GM12874 (cell line): ENCODE measurements at regions not wholly inside any gene's neighbourhood (a gene's known extent, or its start where the extent isn't known, plus 50 kb on each side); places are given as distances from the start of the nearest gene placed in this dataset.

Experiments
- TF ChIP-seq, protein P1 (sequence below): IDR thresholded peaks from 2 replicates; pipeline ENCODE4 v1.5.1; 2011; ENCODE audit warnings: low read depth, mild to moderate bottlenecking, control low read depth, low read length, moderate library complexity; ENCODE audit not compliant: insufficient read depth

- TF ChIP-seq, protein P1, sequence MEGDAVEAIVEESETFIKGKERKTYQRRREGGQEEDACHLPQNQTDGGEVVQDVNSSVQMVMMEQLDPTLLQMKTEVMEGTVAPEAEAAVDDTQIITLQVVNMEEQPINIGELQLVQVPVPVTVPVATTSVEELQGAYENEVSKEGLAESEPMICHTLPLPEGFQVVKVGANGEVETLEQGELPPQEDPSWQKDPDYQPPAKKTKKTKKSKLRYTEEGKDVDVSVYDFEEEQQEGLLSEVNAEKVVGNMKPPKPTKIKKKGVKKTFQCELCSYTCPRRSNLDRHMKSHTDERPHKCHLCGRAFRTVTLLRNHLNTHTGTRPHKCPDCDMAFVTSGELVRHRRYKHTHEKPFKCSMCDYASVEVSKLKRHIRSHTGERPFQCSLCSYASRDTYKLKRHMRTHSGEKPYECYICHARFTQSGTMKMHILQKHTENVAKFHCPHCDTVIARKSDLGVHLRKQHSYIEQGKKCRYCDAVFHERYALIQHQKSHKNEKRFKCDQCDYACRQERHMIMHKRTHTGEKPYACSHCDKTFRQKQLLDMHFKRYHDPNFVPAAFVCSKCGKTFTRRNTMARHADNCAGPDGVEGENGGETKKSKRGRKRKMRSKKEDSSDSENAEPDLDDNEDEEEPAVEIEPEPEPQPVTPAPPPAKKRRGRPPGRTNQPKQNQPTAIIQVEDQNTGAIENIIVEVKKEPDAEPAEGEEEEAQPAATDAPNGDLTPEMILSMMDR = no peak
These were observed 113.0 kb upstream of the PTPRG start for GRCh38 chr3:61448378-61448777.

GRCh38 chr3:61449327-61450040, 111.9 kb upstream of the PTPRG start:
- TF ChIP-seq, protein P1 = no peak

- TF ChIP-seq, protein P1 = no peak
These were observed 110.5 kb upstream of the PTPRG start for GRCh38 chr3:61450866-61451265.

DNA sequence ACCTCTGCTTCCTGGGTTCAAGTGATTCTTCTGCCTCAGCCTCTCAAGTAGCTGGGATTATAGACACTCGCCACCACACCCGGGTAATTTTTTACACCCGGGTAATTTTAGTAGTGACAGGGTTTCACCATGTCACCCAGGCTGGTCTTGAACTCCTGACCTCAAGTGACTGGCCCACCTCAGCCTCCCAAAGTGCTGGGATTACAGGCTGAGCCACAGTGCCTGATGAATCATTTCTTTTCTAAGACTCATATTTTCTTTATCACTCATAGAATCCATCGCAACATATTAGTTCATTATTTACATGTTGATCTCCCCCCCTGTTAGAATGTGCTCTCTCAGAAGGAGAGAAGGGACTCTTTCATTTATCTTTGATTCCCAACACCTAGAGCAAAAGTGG, 109.5 kb upstream of the PTPRG start:
- TF ChIP-seq, protein P1 = no peak

DNA sequence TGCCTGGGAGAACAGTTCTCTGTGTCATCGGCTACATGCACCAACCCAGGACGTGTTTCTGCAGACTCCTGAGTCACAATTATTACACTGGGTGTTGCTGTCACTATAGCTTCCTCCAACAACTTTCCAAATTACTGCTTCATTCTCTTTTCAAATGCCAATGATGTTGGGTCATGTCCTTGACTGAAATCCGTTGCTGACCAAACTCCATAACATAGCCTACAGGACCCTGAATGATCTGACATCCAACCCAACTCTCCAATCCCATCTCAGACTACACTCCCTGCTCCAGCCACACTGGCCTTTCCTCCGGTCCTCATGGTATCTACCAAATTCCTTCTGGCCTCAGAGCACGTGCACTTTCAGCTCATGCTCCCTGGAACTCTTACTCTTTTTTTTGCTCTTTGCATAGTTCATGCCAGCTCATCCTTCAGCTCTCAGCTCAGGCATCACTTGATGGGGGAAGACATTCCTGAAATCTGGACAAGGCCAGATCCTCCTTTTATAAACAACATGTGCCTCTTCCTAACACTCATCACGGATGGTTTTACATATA, 108.8 kb upstream of the PTPRG start:
- TF ChIP-seq, protein P1 = no peak

GRCh38 chr3:61454006-61454585, 107.3 kb upstream of the PTPRG start:
- TF ChIP-seq, protein P1 = no peak

DNA sequence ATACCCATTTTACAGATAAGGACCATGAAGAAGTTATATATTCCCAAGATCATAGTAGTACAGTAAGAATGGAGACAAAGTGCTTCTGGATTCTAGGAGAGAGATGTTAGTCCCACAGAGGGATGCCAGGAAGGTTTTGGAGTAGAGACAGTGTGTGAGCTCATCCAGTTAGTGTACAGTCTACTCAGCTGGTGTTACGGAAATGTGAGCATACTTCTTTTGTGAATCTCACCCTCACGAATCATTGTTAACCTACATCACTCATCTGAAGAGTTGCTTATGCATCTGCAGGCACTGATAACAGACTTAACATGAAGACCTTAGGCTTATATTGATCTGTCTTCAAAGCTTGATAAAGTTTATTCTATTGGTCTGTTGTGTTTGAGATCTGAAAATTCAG, 106.6 kb upstream of the PTPRG start:
- TF ChIP-seq, protein P1 = no peak
